Neural cell (in vitro differentiated cells): ENCODE measurements at regions not wholly inside any gene's neighbourhood (a gene's known extent, or its start where the extent isn't known, plus 50 kb on each side); places are given as distances from the start of the nearest gene placed in this dataset.

Source experiments
- H2AFZ ChIP-seq: fragments of 200-600, 300-800 bp; sonication (generic), shearing (Covaris generic); 2 replicates; pipeline ENCODE4 v1.6.0; 2014; ENCODE audit warnings: low read depth, mild to moderate bottlenecking, antibody characterized with exemption, low read length, moderate library complexity
- H3F3A ChIP-seq: fragments of 200-600 bp; shearing (Covaris generic); 2 replicates; pipeline ENCODE4 v1.6.1; 2016; ENCODE audit warnings: mild to moderate bottlenecking, moderate library complexity, mixed read lengths, antibody characterized with exemption, low read length; ENCODE audit not compliant: insufficient read depth, poor library complexity, severe bottlenecking
- H3K27ac ChIP-seq: fragments of 200-600, 300-800 bp; sonication (generic), shearing (Covaris generic); 2 replicates; pipeline ENCODE4 v1.5.1; 2014; ENCODE audit warnings: mild to moderate bottlenecking, low read length, moderate library complexity
- H3K27me3 ChIP-seq: fragments of 300-800, 200-600 bp; sonication (generic), shearing (Covaris generic); 2 replicates; pipeline ENCODE4 v1.6.0; 2014; ENCODE audit warnings: mild to moderate bottlenecking, low read depth, low read length, moderate library complexity; ENCODE audit not compliant: insufficient read depth
- H3K36me3 ChIP-seq: fragments of 300-800, 200-600 bp; sonication (generic), shearing (Covaris generic); 2 replicates; pipeline ENCODE4 v1.5.1; 2014; ENCODE audit warnings: mild to moderate bottlenecking, antibody characterized with exemption, low read length, moderate library complexity; ENCODE audit not compliant: insufficient read depth
- H3K4me2 ChIP-seq: fragments of 300-800, 200-600 bp; sonication (generic), shearing (Covaris generic); 2 replicates; pipeline ENCODE4 v1.6.0; 2014; ENCODE audit warnings: mild to moderate bottlenecking, low read length
- H3K4me3 ChIP-seq: fragments of 300-800, 200-600 bp; sonication (generic), shearing (Covaris generic); 2 replicates; pipeline ENCODE4 v1.5.1; 2014; ENCODE audit warnings: mild to moderate bottlenecking, low read length, moderate library complexity
- H3K79me2 ChIP-seq: fragments of 200-600 bp; shearing (Covaris generic); replicated peaks from 2 replicates; pipeline ENCODE4 v1.6.0; 2014; ENCODE audit warnings: mild to moderate bottlenecking, low read length, moderate library complexity; ENCODE audit not compliant: insufficient read depth
- H3K9ac ChIP-seq: fragments of 300-800, 200-600 bp; sonication (generic), shearing (Covaris generic); 2 replicates; pipeline ENCODE4 v1.6.1; 2016; ENCODE audit warnings: mild to moderate bottlenecking, low read length, mixed read lengths
- H3K9me2 ChIP-seq: fragments of 200-600 bp; shearing (Covaris generic); 2 replicates; pipeline ENCODE4 v1.6.1; 2016; ENCODE audit warnings: mild to moderate bottlenecking, low read length, mixed read lengths; ENCODE audit not compliant: insufficient read depth
- H3K9me3 ChIP-seq: fragments of 200-600, 300-800 bp; sonication (generic), shearing (Covaris generic); 2 replicates; pipeline ENCODE4 v1.6.1; 2016; ENCODE audit warnings: mild to moderate bottlenecking, mixed run types, low read length, moderate library complexity, mixed read lengths
- H4K20me1 ChIP-seq: fragments of 200-600 bp; shearing (Covaris generic); 2 replicates; pipeline ENCODE4 v1.6.1; 2016; ENCODE audit warnings: mild to moderate bottlenecking, mixed run types; ENCODE audit not compliant: insufficient read depth
- EP300 ChIP-seq: fragments of 450-650 bp; conservative IDR thresholded peaks from 2 replicates; pipeline ENCODE4 v1.6.1; 2014; ENCODE audit warnings: antibody characterized with exemption, mild to moderate bottlenecking, moderate library complexity; ENCODE audit not compliant: poor library complexity, severe bottlenecking
- MXI1 ChIP-seq: fragments of 450-650 bp; conservative IDR thresholded peaks from 2 replicates; pipeline ENCODE4 v1.6.1; 2014; ENCODE audit warnings: antibody characterized with exemption, mild to moderate bottlenecking; ENCODE audit not compliant: poor library complexity, severe bottlenecking
- POLR2AphosphoS5 ChIP-seq: IDR thresholded peaks from 2 replicates; pipeline ENCODE4 v1.6.1; 2012
- RAD21 ChIP-seq: fragments of 450-650 bp; conservative IDR thresholded peaks from 2 replicates; pipeline ENCODE4 v1.6.1; 2014; ENCODE audit warnings: antibody characterized with exemption, mild to moderate bottlenecking, moderate library complexity
- SMC3 ChIP-seq: fragments of 450-650 bp; conservative IDR thresholded peaks from 2 replicates; pipeline ENCODE4 v1.6.1; 2014; ENCODE audit warnings: antibody characterized with exemption, mild to moderate bottlenecking, moderate library complexity; ENCODE audit not compliant: poor library complexity
- TAF1 ChIP-seq: IDR thresholded peaks from 2 replicates; pipeline ENCODE4 v1.6.1; 2012; ENCODE audit warnings: low read depth
- TF ChIP-seq, protein P1 (sequence below): fragments of 450-650 bp; IDR thresholded peaks from 2 replicates; pipeline ENCODE4 v1.5.1; 2014; ENCODE audit warnings: antibody characterized with exemption, mild to moderate bottlenecking, moderate library complexity; ENCODE audit not compliant: poor library complexity, severe bottlenecking
- TF ChIP-seq, protein P2 (sequence below): IDR thresholded peaks from 2 replicates; pipeline ENCODE4 v1.6.1; 2012; ENCODE audit warnings: borderline replicate concordance

- H3K4me3 ChIP-seq, result no peak overlapping the region
- H2AFZ ChIP-seq, result no peak overlapping the region
- no peaks in the 10 kb centered on the region for H4K20me1 ChIP-seq
- H3K36me3 ChIP-seq, result no peaks in the 10 kb centered on the region
- H3K27me3 ChIP-seq, result no peaks in the 10 kb centered on the region
- H3K27ac ChIP-seq, result no peak overlapping the region
- no peaks in the 10 kb centered on the region for H3K9me2 ChIP-seq
- TF ChIP-seq, protein P1, sequence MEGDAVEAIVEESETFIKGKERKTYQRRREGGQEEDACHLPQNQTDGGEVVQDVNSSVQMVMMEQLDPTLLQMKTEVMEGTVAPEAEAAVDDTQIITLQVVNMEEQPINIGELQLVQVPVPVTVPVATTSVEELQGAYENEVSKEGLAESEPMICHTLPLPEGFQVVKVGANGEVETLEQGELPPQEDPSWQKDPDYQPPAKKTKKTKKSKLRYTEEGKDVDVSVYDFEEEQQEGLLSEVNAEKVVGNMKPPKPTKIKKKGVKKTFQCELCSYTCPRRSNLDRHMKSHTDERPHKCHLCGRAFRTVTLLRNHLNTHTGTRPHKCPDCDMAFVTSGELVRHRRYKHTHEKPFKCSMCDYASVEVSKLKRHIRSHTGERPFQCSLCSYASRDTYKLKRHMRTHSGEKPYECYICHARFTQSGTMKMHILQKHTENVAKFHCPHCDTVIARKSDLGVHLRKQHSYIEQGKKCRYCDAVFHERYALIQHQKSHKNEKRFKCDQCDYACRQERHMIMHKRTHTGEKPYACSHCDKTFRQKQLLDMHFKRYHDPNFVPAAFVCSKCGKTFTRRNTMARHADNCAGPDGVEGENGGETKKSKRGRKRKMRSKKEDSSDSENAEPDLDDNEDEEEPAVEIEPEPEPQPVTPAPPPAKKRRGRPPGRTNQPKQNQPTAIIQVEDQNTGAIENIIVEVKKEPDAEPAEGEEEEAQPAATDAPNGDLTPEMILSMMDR, result no peak
- TF ChIP-seq RAD21, result no peak
- H3F3A ChIP-seq, result no peaks in the 10 kb centered on the region
- no peak overlapping the region for H3K9ac ChIP-seq
- no peaks in the 10 kb centered on the region for H3K9me3 ChIP-seq
- no peak overlapping the region for H3K4me2 ChIP-seq
- no peaks in the 10 kb centered on the region for H3K79me2 ChIP-seq
These were observed 1005.0 kb downstream of the TBC1D22A start for GRCh38 chr22:47767403-47767802.

GRCh38 chr22:47765757-47766156, 1003.3 kb downstream of the TBC1D22A start:
- Histone ChIP-seq H4K20me1 (no peaks in the 10 kb centered on the region), H3K27ac (no peak overlapping the region), H3K9me3 (no peaks in the 10 kb centered on the region), H2AFZ (no peak overlapping the region), H3K27me3 (no peaks in the 10 kb centered on the region), H3K79me2 (no peaks in the 10 kb centered on the region), H3K4me2 (no peak overlapping the region), H3K9me2 (no peaks in the 10 kb centered on the region), H3K9ac (no peak overlapping the region), H3K36me3 (no peaks in the 10 kb centered on the region), H3K4me3 (no peak overlapping the region), H3F3A (no peaks in the 10 kb centered on the region)
- TF ChIP-seq RAD21 (no peak), SMC3 (no peak), MXI1 (no peak), TAF1 (no peak), POLR2AphosphoS5 (no peak), EP300 (no peak)
- TF ChIP-seq, protein P2, sequence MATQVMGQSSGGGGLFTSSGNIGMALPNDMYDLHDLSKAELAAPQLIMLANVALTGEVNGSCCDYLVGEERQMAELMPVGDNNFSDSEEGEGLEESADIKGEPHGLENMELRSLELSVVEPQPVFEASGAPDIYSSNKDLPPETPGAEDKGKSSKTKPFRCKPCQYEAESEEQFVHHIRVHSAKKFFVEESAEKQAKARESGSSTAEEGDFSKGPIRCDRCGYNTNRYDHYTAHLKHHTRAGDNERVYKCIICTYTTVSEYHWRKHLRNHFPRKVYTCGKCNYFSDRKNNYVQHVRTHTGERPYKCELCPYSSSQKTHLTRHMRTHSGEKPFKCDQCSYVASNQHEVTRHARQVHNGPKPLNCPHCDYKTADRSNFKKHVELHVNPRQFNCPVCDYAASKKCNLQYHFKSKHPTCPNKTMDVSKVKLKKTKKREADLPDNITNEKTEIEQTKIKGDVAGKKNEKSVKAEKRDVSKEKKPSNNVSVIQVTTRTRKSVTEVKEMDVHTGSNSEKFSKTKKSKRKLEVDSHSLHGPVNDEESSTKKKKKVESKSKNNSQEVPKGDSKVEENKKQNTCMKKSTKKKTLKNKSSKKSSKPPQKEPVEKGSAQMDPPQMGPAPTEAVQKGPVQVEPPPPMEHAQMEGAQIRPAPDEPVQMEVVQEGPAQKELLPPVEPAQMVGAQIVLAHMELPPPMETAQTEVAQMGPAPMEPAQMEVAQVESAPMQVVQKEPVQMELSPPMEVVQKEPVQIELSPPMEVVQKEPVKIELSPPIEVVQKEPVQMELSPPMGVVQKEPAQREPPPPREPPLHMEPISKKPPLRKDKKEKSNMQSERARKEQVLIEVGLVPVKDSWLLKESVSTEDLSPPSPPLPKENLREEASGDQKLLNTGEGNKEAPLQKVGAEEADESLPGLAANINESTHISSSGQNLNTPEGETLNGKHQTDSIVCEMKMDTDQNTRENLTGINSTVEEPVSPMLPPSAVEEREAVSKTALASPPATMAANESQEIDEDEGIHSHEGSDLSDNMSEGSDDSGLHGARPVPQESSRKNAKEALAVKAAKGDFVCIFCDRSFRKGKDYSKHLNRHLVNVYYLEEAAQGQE, result no peak
- TF ChIP-seq, protein P1, result no peak
